GM18867 (cell line): ENCODE measurements at regions not wholly inside any gene's neighbourhood (a gene's known extent, or its start where the extent isn't known, plus 50 kb on each side); places are given as distances from the start of the nearest gene placed in this dataset.

ENCODE experiments used
- ATAC-seq: cut with Tn5 transposase; IDR thresholded peaks from one replicate; pipeline ENCODE4 v1.9.1; 2021; ENCODE audit warnings: mild to moderate bottlenecking, moderate library complexity; ENCODE audit not compliant: unreplicated experiment

DNA sequence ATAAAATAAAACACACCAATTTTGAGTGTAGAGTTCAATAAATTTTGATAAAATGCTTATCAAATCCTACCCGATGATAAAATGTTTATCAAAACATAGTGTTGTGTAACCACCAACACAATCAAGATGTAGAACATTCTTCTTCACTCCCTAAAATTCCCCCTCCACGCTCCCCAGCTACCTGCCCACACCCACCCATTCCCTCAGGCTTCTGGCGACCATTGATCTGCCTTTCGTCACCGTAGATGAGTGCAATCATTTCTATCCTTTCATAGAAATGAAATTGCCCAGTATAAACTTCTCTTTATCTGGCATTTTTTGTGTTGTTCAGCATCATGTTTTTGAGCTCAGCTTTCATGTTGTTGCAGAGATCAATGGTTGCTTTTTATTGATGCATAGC is 90.7 kb upstream of the TBX3 start:
- ATAC-seq: no peak

DNA sequence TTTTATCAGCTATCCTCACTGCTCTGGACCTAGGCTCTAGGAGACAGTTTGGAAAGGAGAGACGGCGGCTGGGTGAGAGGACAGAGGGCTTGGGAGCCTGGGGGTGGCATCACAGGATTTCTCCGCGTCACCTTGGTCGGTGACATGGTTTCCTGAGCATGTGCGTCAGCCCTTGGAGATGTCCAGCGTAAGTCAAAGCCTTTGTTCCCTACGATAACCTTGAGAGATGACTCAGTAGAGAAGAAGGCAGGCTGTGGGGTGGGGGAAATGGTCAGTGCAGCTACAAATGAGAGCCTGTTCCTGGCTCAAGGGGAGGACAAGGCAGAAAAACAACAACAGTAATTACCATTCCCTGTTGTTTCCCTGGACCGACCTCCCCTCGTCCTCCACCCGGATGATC is 90.2 kb upstream of the TBX3 start:
- ATAC-seq: no peak

DNA sequence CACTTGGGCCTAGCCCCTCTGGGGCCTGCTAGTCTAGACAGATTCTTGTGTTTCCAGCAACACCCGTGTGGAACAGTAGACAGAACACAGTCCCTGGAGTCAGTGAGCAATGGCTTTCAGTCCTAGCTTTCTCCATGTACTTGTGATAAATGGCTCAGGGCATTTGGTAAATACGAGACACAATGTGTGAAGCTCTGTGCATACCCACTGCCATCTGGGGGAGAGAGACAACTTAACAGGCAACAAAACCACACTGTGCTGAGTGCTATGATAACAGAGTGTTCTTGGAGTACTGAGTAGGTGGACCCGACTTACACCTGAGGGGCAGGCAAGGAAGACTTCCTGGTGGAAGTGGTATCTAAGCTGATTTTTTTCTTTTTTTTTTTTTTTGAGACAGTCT is 86.3 kb upstream of the TBX3 start:
- no peak for ATAC-seq

DNA sequence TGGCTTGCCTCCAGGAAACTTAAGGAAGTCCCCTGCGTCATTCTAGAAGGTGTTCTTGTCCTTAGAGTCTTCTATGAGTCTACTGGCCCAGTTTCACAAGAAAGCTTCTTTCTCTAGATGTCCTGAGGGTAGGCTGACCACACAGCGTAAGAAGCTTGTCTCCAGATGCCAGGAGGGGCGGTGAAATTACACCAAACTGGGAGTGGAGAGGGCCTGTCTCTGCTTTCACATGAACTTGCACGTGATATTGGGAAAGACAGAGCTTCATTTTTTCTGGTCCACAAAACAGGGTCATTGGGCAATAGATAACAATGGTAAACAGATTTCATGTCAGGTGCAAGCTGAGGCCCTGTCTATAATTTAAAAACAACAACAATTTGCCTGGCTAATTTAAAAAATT is 85.7 kb upstream of the TBX3 start:
- ATAC-seq: no peak

DNA sequence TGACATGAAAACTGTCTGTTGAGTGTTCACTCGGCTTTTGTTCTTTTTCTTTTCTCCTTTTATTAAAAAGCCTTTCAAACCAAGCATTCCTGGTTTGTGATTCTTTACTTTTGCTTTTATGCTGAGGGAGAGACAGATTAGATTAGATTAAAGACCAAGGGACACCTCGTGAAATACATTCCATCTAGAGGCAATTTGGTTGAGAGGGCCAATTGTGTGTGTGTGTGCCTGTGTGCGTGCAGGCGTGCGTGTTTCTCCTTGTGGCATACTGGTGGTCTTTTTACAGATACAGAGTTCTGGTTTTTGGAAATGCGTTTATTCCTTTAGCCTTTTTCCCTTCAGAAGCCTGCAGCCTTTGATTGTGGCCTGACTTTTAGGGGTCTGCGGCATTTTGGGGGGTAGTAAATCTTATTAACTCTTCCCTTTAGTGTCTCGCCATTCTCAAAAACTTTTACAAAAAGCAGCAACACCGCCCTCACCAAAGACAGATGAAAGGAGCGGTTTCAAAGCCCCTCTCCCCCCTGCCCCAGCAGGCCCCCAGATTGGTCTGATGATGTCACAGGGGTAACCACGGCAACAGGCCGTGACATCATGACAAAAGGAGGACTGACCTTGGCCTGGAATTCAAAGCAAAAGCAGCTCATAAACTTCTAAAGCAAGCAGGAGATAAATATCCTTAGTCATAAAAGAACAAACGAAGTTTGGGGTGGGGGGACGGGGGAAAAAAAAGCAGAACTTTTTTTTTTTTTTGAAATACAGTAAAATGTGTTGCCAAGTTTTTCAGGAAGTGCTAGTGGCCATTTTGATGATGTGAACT is 84.1 kb upstream of the TBX3 start:
- no peak for ATAC-seq

DNA sequence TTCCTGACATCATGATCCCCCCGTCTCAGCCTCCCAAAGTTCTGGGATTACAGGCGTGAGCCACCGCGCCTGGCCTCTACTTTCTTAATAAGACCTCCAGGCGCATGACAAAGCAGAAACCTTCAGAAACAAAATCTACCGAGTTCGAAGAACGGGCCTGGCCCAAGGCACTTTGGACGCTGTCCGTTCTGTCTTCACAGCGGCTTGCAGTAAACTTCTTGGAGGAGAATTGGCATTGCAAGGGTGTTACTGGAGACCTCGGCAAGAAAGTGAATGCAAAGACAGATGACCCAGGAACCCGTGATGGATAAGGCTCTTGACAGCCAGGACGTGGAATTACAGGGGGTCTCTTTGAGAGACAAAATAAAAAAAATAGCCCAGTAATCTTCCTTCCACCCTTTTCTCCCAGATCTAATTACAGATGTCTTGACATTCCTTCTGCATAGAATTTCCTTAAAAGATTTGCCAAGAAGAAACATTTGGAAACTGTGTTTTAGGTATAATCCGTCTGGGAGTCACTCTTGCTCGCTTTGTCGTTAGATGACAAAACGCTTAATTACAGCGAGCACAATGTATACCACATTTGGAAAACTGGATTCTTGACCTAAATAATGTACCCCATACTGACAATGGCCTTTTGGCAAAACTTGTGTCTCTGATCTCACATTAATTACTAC is 83.2 kb upstream of the TBX3 start:
- ATAC-seq: no peak

DNA sequence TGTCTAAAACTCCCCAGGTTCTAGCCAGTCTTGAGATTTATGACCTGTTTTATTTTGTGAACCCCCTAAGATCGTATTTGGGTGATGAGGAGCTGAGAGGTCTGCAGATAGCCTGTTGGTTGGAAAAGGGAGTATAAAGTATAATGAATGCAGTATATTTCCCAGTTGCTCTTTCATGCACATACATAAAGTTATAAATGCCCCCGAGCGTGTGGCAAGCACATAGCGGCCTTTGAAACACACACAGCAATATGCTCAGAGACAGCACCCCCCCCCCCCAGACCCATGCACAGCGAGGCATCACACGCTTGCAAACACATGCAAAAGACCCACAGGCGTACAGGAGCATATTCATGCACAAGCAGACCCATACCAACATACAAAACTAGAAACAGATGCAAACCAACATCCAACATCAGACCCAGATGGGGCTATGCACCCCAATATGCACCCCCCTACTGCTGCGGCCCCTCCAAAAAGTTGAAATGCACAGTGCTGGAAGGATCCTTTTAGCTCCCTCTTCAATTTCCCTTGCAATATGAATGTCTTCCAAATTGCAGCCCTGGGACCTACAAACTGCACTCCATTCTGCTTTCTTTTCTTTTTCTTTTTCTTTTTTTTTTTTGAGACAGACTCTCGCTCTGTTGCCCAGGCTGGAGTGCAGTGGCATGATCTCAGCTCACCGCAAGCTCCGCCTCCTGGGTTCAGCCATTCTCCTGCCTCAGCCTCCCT is 82.2 kb upstream of the TBX3 start:
- ATAC-seq: no peak

DNA sequence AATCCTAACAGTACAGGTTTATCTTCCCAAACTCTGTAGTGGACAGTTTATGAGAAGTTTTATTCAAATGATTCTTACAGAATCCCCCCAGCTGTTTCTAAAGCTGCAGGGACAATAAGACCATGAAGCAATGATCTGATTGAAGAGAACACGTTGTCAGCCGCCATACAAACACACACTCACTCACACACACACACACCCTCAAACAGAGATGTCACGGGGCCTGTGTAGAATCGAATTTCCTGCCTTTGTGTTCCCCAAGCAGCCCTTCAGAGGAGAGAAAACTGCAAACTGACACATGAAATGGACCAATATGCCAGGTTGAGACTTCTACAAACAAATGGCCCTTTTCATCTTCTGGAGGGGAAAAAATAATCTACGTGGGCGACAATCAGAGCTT is 80.5 kb upstream of the TBX3 start:
- ATAC-seq: no peak

DNA sequence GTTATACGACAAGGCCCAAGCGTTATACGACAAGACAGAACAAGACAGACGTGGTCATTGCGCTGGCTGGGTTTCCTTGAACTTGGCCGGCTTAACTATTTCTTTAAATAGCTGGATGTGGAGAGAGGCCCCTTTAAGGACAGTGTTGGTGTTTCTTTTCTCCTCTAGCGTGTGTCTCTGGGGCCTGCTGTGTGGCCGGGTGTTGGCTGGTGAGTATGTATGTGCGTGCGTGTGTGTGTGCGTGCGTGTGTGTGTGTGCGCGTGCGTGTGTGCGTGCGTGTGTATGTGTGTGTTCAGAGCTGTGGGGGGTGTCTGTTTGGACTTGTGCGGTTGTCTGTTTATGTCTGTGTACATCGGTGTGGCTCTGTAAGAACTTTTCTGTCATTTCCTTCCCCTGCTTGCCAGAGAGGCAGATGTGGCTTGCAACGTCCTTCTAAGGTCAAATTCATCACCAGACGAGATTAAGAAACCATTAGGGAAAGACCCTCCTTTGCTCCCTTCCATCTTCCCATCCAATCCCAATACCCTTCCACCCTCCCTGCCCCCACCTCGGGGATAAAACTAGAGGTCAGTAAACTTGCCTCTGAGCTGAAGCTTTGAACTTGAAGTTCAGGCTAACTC is 78.6 kb upstream of the TBX3 start:
- no peak for ATAC-seq

DNA sequence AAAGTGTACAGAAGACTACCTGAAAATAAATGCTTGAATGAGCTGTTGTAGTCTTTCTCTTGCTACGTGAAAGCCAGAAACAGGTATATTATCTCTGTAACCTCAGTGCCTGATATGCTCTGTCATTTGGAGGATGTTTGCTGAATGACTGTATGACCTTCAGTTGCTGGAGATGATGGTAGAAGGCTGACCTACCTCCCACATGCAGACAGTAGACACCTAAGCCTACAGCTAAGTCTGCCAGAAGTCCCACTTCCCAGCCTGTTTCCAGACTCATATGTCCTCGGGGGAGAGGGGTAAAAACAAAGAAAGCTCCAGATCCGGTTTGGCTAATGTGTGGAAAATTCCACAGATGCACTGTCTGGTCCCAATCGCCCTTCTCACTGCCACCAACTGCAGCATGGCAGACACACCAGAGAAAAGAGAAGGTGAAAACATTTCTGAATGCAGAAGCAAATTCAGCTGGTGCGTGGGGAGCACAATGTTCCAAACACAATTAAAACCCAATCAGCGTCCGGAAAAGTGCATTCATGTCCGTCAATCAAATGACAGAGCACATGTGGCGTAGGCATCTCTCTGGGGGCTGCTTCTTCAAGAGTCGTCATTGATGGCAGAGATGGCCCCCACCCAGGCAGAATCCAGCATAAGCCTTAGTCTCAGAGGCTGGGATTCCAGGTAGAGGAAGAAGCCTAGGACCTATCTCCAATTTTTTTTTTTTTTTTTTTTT is 76.3 kb upstream of the TBX3 start:
- ATAC-seq: no peak

DNA sequence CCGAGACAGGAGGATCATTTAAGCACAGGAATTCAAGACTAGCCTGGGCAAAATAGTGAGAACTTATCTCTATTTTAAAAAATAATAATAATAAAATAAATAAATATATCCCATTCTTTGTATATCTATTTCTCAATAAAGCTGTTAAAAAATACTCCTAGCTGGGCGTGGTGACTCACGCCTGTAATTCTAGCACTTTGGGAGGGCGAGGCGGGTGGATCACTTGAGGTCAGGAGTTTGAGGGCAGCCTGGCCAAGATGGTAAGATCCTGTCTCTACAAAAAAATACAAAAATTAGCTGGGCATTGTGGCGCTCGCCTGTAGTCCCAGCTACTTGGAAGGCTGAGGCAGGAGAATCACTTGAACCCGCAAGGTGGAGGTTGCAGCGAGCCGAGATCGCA is 75.7 kb upstream of the TBX3 start:
- no peak for ATAC-seq

DNA sequence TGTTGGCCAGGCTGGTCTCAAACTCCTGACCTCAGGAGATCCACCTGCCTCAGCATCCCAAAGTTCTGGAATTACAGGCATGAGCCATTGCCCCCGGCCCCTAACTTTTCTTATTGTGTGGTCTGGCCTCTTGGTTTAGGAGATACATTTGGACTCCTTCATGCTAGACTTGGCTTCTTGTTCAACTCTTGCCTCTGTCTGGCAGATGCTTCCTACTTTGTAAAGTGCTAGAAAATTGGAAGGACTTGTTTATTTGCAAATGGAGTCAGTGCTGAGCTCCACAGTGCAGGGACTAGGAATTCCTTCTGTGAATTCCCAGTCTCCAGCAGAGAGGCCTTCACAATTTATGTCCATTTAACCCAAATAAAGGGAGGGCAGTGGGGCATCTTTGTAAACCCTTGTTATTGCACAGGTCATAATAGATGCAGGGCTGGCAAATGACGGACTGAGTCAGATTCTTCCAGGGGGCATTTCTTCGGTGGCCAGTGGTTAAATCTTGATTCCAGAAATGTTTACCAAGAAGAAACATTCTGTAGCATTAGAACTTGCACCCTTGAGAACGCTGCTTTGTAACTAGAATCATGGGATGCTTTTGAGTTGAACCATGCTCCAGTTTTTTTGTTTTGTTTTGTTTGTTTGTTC is 73.8 kb upstream of the TBX3 start:
- no peak for ATAC-seq

DNA sequence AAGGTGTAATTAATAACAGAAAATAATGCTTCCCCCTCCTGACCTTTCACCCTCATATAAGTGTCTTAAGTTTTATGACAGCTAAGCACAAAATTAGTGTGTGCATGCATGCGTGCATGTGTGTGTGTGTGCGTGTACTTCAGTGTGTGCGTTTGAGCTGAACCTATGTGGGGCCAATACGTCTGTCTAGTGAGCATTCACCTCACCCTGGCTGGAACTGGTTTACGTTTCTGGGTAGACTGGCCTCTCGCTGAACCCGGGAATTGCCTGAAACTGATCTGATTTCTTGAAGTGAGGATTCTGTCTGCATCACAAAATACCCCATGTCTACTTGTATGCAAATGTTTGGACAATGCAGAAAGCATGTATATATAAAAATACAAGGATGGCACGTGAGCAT is 68.2 kb upstream of the TBX3 start:
- no peak for ATAC-seq

DNA sequence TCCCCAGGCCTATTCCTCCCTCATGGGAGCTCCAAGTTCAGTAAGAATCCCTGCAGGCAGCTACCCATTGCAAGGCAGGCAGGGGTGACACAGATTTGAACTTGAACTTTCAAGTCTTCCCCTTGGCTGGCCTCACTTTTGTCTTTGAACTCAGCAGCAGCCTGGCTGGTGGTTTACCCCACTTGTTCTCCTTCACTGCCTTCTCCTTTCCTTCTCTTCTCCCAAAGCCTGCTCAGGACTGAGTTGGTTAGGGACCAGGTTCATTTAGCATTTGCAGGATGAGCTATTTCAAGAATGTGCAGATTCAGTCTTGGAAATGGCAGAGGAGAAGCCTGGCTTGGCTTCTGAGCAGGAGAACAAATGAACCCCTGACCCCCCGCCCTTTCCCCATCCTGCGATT is 67.7 kb upstream of the TBX3 start:
- ATAC-seq: no peak

DNA sequence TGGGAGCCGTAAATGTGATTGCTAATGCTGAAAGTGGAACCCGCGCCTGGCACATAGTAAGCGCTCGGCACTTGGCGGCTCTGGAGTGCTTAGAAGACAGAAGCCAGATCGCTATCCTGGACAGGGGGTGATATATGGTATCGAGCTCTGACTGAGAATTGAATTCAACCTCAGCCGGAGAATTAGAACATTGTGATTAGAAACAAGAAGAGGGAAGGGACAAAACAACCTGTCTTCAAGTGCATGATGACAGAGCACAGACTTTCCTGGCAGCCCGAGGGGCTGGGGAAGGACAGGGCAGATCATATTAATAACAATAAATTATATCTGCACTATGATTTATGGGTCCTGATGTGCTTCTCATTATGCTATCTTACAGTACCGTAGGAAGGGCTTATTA is 66.9 kb upstream of the TBX3 start:
- ATAC-seq: no peak

DNA sequence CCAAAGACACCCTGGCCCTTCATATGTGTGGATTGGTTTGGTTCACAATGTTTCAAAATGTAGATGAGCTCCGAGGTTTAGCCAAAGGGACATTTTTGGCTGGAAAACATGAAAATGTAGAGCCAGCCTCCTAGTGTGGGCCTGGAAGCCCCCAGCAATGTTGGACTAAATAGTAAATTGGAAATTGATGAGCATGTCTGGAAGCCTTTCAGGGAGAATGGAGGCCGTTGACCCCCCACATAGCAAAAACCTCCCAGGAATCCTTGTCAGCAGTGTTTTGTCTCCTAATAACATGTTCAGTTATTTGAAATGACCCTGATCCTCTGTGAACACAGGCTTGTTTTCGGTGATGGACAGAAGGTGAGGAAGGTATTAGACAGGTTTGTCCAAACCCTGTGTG is 65.1 kb upstream of the TBX3 start:
- no peak for ATAC-seq

DNA sequence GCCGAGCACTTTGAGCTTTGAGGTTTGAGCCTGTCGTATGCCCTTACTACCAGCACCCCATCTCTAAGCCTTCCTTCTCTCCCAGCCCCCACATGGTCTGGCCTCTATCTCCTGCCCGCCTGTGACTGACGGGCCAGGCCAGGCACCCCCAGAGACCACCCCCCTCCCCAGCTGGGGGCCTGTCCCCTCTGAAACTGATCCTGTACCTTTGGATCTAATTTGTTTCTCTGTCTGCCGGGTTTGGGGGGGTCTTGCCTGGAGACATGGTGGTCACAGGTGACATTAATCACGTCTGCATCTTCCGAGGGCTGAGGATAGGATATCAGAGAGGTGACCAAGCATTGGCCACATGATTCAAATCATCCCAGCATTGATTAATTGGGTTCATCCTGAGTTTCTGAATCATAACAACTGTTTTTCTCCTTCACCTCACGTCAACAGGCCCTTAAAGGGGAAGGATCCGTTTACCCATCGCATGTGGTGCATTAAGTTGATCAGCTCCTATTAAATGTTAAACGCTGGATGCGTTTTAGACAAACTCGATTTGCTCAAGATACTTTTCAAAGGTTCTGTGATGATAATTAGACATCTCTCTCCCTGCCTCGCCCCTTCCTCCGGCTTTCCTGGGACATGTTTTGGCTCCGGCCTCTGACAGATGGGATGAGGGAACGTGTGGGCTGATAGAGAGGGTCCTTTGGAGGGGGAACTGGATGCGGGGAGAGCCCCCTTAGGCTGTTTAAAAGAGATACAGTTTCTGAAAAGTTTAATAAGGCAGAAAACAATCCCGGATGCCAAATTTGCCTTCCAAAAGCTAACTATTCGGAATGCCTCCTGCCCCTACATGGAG is 63.3 kb upstream of the TBX3 start:
- ATAC-seq: no peak

DNA sequence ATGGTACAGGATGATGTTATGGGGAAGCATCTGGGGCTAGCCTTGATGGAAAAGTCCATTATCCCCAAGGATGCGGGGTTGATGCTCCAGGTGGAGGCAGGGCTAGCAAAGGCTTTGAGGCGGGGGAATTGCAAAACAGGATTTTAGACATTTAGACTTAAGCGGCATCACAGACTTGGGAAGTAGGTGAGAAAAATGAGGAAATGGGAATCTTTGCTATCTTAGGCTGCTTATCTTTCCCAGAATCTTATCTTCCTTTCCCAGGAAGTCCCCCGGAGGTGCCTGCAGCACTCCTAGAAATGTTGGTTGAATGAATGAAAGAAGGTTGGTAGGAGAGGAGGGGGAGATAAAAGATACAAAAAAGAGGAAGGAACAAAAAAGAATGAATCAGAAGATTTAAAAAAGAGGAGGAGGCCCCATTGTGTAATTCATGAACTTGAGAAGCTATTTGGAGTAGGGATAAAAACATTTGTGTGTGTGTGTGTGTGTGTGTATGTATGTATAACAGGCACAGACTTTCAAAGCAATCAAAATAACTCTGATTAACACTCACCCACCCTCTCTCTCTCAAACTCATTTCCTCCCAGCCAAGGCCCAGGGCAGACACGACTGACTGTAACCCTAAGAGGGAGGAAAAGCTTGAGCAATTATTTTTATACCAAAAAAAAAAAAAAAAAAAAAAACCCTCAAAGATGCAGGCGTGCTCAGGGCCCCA is 62.5 kb upstream of the TBX3 start:
- no peak for ATAC-seq

DNA sequence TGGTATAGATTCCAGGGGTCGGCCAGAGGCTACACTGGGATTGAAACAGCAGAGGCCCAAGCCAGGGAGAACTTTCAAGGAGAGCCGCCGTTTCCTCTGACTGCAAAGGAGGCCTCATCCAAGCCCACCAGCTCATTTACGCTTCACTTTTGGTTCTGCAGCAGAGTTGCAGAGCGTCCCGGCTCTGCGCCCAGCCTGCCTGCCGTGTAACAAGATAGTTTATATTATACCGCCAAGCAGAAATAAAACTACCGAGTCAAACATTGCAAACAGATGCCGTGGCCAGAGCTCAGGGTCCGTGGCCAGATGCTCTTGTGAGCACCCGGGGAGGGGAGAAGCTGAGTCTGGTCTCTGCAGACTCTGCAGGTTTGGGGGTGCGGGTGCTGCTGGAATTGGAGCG is 60.7 kb upstream of the TBX3 start:
- no peak for ATAC-seq
